ENCODE measurements at regions not wholly inside any gene's neighbourhood (a gene's known extent, or its start where the extent isn't known, plus 50 kb on each side); places are given as distances from the start of the nearest gene placed in this dataset.

- Mint-ChIP-seq H3K4me3 (no peak overlapping the region), H3K9me3 (no peaks in the 10 kb centered on the region), H3K27ac (no peak overlapping the region), H3K36me3 (no peaks in the 10 kb centered on the region), H3K27me3 (peaks cover 0 to 9% of the 10 kb centered on the region in 2 donors), H3K4me1 (no peaks in the 10 kb centered on the region)
- Histone ChIP-seq H3K4me3 (ENCODE audit: low read length in 2 of 2) (no peak overlapping the region), H3K36me3 (ENCODE audit: insufficient read depth, low read length) (no peaks in the 10 kb centered on the region), H3K4me1 (ENCODE audit: insufficient read depth, low read length) (no peaks in the 10 kb centered on the region), H3K9me3 (ENCODE audit: control insufficient read depth in 1 of 2, low read length in 2 of 2) (no peaks in the 10 kb centered on the region), H3K27me3 (ENCODE audit: insufficient read depth, low read length) (no peaks in the 10 kb centered on the region), H3K27ac (ENCODE audit: low read depth, low read length) (no peak overlapping the region)
- ChIA-PET POLR2A (ENCODE audit: partially characterized antibody) (no interaction called here), CTCF (ENCODE audit: partially characterized antibody) (interaction anchor here (1.3 kb wide), 1 partner anchor 13 kb away, joined by 3 read pairs; no protein-coding TSS in a partner anchor)
- DNase-seq = no peak
- intact Hi-C loops (cut with micrococcal nuclease) = no loop called here
These were observed 108.9 kb upstream of the PROK2 start for GRCh38 chr3:71893702-71894479.

- Histone ChIP-seq H3K27me3 (ENCODE audit: insufficient read depth, low read length) (no peaks in the 10 kb centered on the region), H3K4me1 (ENCODE audit: insufficient read depth, low read length) (no peaks in the 10 kb centered on the region), H3K9me3 (ENCODE audit: control insufficient read depth in 1 of 2, low read length in 2 of 2) (no peaks in the 10 kb centered on the region), H3K27ac (ENCODE audit: low read depth, low read length) (no peak overlapping the region), H3K4me3 (ENCODE audit: low read length in 2 of 2) (no peak overlapping the region), H3K36me3 (ENCODE audit: insufficient read depth, low read length) (no peaks in the 10 kb centered on the region)
- no peaks in the 10 kb centered on the region for H3K36me3 Mint-ChIP-seq
- H3K4me3 Mint-ChIP-seq = no peak overlapping the region
- ChIA-PET POLR2A (ENCODE audit: partially characterized antibody) (no interaction called here), CTCF (ENCODE audit: partially characterized antibody) (no interaction called here)
- no peaks in the 10 kb centered on the region for H3K4me1 Mint-ChIP-seq
- peak overlapping the region in 1 of 7 donors; percentile 22 for H3K27ac Mint-ChIP-seq
- intact Hi-C loops (cut with micrococcal nuclease) = no loop called here
- H3K9me3 Mint-ChIP-seq = no peaks in the 10 kb centered on the region
- peaks cover 0 to 13% of the 10 kb centered on the region in 2 donors for H3K27me3 Mint-ChIP-seq
- DNase-seq = no peak
These were observed 108.2 kb upstream of the PROK2 start for GRCh38 chr3:71893122-71893521.

DNA sequence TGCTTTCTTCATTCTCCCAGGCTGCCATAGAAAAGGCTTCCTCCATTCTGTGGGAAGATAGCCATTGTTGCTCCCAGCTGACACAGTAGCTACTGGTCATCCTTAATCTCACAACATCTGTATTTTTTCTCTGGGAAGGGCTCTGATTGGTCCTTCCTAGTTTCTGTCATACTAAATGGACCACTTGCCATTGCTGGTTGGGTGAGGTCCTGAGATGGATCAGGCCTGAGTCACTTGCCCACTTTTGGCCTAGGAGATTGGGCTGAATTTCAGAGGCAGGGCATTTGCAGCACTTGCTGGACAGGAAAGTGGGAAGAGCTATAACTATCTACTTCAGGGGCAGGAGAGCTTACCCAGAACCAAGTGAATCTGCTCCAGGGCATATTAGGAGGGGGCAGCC is 106.5 kb upstream of the PROK2 start:
- H3K27me3 Mint-ChIP-seq = peaks cover 0 to 13% of the 10 kb centered on the region in 2 donors
- Histone ChIP-seq H3K9me3 (ENCODE audit: control insufficient read depth in 1 of 2, low read length in 2 of 2) (no peaks in the 10 kb centered on the region), H3K4me1 (ENCODE audit: insufficient read depth, low read length) (no peaks in the 10 kb centered on the region), H3K27ac (ENCODE audit: low read depth, low read length) (no peak overlapping the region), H3K4me3 (ENCODE audit: low read length in 2 of 2) (no peak overlapping the region), H3K36me3 (ENCODE audit: insufficient read depth, low read length) (no peaks in the 10 kb centered on the region), H3K27me3 (ENCODE audit: insufficient read depth, low read length) (no peaks in the 10 kb centered on the region)
- H3K9me3 Mint-ChIP-seq = no peaks in the 10 kb centered on the region
- intact Hi-C loops (cut with micrococcal nuclease) = no loop called here
- no peaks in the 10 kb centered on the region for H3K4me1 Mint-ChIP-seq
- ChIA-PET POLR2A (ENCODE audit: partially characterized antibody) (no interaction called here), CTCF (ENCODE audit: partially characterized antibody) (interaction anchor here (3.0 kb wide), 1 partner anchor 14 kb away, joined by 17 read pairs; no protein-coding TSS in a partner anchor)
- no peak overlapping the region for H3K4me3 Mint-ChIP-seq
- H3K36me3 Mint-ChIP-seq = no peaks in the 10 kb centered on the region
- DNase-seq = no peak
- H3K27ac Mint-ChIP-seq = no peak overlapping the region

- H3K4me3 Mint-ChIP-seq = no peak overlapping the region
- DNase-seq = no peak
- Histone ChIP-seq H3K27me3 (ENCODE audit: insufficient read depth, low read length) (no peaks in the 10 kb centered on the region), H3K4me3 (ENCODE audit: low read length in 2 of 2) (no peak overlapping the region), H3K4me1 (ENCODE audit: insufficient read depth, low read length) (no peaks in the 10 kb centered on the region), H3K27ac (ENCODE audit: low read depth, low read length) (no peak overlapping the region), H3K9me3 (ENCODE audit: control insufficient read depth in 1 of 2, low read length in 2 of 2) (no peaks in the 10 kb centered on the region), H3K36me3 (ENCODE audit: insufficient read depth, low read length) (no peaks in the 10 kb centered on the region)
- POLR2A ChIA-PET (ENCODE audit: partially characterized antibody) = no interaction called here
- H3K36me3 Mint-ChIP-seq = no peaks in the 10 kb centered on the region
- no peaks in the 10 kb centered on the region for H3K4me1 Mint-ChIP-seq
- CTCF ChIA-PET (ENCODE audit: partially characterized antibody) = interaction anchor here (3.0 kb wide), 1 partner anchor 13 kb away, joined by 17 read pairs; no protein-coding TSS in a partner anchor
- intact Hi-C loops (cut with micrococcal nuclease) = no loop called here
- H3K27ac Mint-ChIP-seq = no peak overlapping the region
- H3K27me3 Mint-ChIP-seq = peaks cover 2 to 13% of the 10 kb centered on the region in 2 donors
- no peaks in the 10 kb centered on the region for H3K9me3 Mint-ChIP-seq
These were observed 105.5 kb upstream of the PROK2 start for GRCh38 chr3:71890356-71890931.

DNA sequence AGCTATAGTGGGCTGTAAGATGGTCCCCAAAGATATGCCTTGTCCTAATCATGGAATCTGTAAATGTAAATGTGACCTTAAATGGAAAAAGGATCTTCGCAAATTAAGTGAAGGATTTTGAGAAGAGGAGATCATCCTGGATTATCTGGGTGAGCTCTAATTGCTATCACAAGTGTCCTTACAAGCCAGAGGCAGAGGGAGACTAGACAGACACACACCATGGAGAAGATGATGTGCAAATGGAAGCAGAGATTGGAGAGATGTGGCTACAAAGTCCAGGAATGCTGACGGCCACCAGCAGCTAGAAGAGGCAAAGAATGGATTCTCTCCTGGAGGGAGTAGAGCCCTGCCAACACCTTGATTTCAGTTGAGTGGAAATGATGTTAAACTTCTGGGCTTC is 102.3 kb upstream of the PROK2 start:
- intact Hi-C loops (cut with micrococcal nuclease) = no loop called here
- Mint-ChIP-seq H3K36me3 (no peaks in the 10 kb centered on the region), H3K27me3 (peaks cover 6 to 20% of the 10 kb centered on the region in 2 donors), H3K4me3 (no peak overlapping the region), H3K27ac (no peak overlapping the region), H3K4me1 (no peaks in the 10 kb centered on the region), H3K9me3 (no peaks in the 10 kb centered on the region)
- POLR2A ChIA-PET (ENCODE audit: partially characterized antibody) = no interaction called here
- Histone ChIP-seq H3K27ac (ENCODE audit: low read depth, low read length) (no peak overlapping the region), H3K9me3 (ENCODE audit: control insufficient read depth in 1 of 2, low read length in 2 of 2) (no peaks in the 10 kb centered on the region), H3K4me3 (ENCODE audit: low read length in 2 of 2) (no peak overlapping the region), H3K4me1 (ENCODE audit: insufficient read depth, low read length) (no peaks in the 10 kb centered on the region), H3K36me3 (ENCODE audit: insufficient read depth, low read length) (no peaks in the 10 kb centered on the region), H3K27me3 (ENCODE audit: insufficient read depth, low read length) (no peaks in the 10 kb centered on the region)
- DNase-seq = no peak
- CTCF ChIA-PET (ENCODE audit: partially characterized antibody) = interaction anchor here (1.3 to 3.6 kb wide), 4 partner anchors 9 to 32 kb away, joined by 3 to 16 read pairs (median 4); no protein-coding TSS in a partner anchor

- no peak overlapping the region for H3K4me3 ChIP-seq (ENCODE audit: low read length in 2 of 2)
- Mint-ChIP-seq H3K36me3 (no peaks in the 10 kb centered on the region), H3K27me3 (peaks cover 13 to 26% of the 10 kb centered on the region in 2 donors), H3K9me3 (no peaks in the 10 kb centered on the region), H3K27ac (no peak overlapping the region), H3K4me3 (no peak overlapping the region), H3K4me1 (no peaks in the 10 kb centered on the region)
- ChIA-PET CTCF (ENCODE audit: partially characterized antibody) (interaction anchor here (3.6 kb wide), 1 partner anchor 9 kb away, joined by 16 read pairs; no protein-coding TSS in a partner anchor), POLR2A (ENCODE audit: partially characterized antibody) (no interaction called here)
- intact Hi-C loops (cut with micrococcal nuclease) = no loop called here
- no peaks in the 10 kb centered on the region for H3K36me3 ChIP-seq (ENCODE audit: insufficient read depth, low read length)
- no peak for DNase-seq
- H3K27ac ChIP-seq (ENCODE audit: low read depth, low read length) = no peak overlapping the region
- no peaks in the 10 kb centered on the region for H3K27me3 ChIP-seq (ENCODE audit: insufficient read depth, low read length)
- no peaks in the 10 kb centered on the region for H3K9me3 ChIP-seq (ENCODE audit: control insufficient read depth in 1 of 2, low read length in 2 of 2)
- H3K4me1 ChIP-seq (ENCODE audit: insufficient read depth, low read length) = no peaks in the 10 kb centered on the region
These were observed 100.1 kb upstream of the PROK2 start for GRCh38 chr3:71885006-71885405.

- intact Hi-C loops (cut with micrococcal nuclease) = no loop called here
These were observed 96.8 kb upstream of the PROK2 start for GRCh38 chr3:71881732-71882131.

More at GRCh38 chr3:71881732-71882131, 96.8 kb upstream of the PROK2 start:
- H3K36me3 ChIP-seq (ENCODE audit: insufficient read depth, low read length) = no peaks in the 10 kb centered on the region
- no peaks in the 10 kb centered on the region for H3K9me3 ChIP-seq (ENCODE audit: control insufficient read depth in 1 of 2, low read length in 2 of 2)
- no peak overlapping the region for H3K4me3 ChIP-seq (ENCODE audit: low read length in 2 of 2)
- POLR2A ChIA-PET (ENCODE audit: partially characterized antibody) = no interaction called here
- DNase-seq = no peak
- Mint-ChIP-seq H3K27ac (no peak overlapping the region), H3K9me3 (no peaks in the 10 kb centered on the region), H3K36me3 (no peaks in the 10 kb centered on the region), H3K27me3 (peaks cover 15 to 16% of the 10 kb centered on the region in 2 donors), H3K4me3 (no peak overlapping the region), H3K4me1 (peaks cover 0 to 2% (median 0%) of the 10 kb centered on the region in 4 donors)
- no peak overlapping the region for H3K27ac ChIP-seq (ENCODE audit: low read depth, low read length)
- H3K27me3 ChIP-seq (ENCODE audit: insufficient read depth, low read length) = no peaks in the 10 kb centered on the region
- H3K4me1 ChIP-seq (ENCODE audit: insufficient read depth, low read length) = no peaks in the 10 kb centered on the region
- CTCF ChIA-PET (ENCODE audit: partially characterized antibody) = interaction anchor here (1.1 to 10.9 kb wide), 3 partner anchors 11 to 941 kb away, joined by 3 to 179 read pairs (median 3); no protein-coding TSS in a partner anchor

Measured in CD4-positive, alpha-beta memory T cell (primary cell).